Bronchial epithelial cell (primary cell): ENCODE measurements at regions not wholly inside any gene's neighbourhood (a gene's known extent, or its start where the extent isn't known, plus 50 kb on each side); places are given as distances from the start of the nearest gene placed in this dataset.
"Not testable (repeated sequence)": the region's sequence is repeated elsewhere in the genome, so short reads cannot be mapped to it uniquely, and the experiment has no call there.

Source experiments
- DNase-seq: peaks from one replicate; pipeline ENCODE4 v3.0.0-alpha.2; 2010; ENCODE audit warnings: low read depth
- FAIRE-seq: peaks from 2 replicates; lab custom pipeline; 2011; peaks lifted over from hg19 to GRCh38; lab: Jason Lieb, UNC
- H3K27me3 ChIP-seq: 2 replicates; pipeline ENCODE4 v1.5.1; 2011; ENCODE audit warnings: low read length; ENCODE audit not compliant: control insufficient read depth, insufficient read depth
- H3K36me3 ChIP-seq: 2 replicates; pipeline ENCODE4 v1.5.1; 2011; ENCODE audit warnings: low read length; ENCODE audit not compliant: control insufficient read depth, insufficient read depth
- H3K4me3 ChIP-seq: 2 replicates; pipeline ENCODE4 v1.5.1; 2011; ENCODE audit warnings: mild to moderate bottlenecking, low read depth, low read length, control low read depth
- TF ChIP-seq, protein P1 (sequence below): IDR thresholded peaks from 2 replicates; pipeline ENCODE4 v1.5.1; 2011; ENCODE audit warnings: mild to moderate bottlenecking, moderate library complexity, low read length, control low read depth, inconsistent platforms; ENCODE audit not compliant: insufficient read depth, severe bottlenecking

- FAIRE-seq (no peak), DNase-seq (peak; percentile 65)
- no peaks in the 10 kb centered on the region for H3K36me3 ChIP-seq
- H3K4me3 ChIP-seq = no peak overlapping the region
- no peaks in the 10 kb centered on the region for H3K27me3 ChIP-seq
- TF ChIP-seq, protein P1, sequence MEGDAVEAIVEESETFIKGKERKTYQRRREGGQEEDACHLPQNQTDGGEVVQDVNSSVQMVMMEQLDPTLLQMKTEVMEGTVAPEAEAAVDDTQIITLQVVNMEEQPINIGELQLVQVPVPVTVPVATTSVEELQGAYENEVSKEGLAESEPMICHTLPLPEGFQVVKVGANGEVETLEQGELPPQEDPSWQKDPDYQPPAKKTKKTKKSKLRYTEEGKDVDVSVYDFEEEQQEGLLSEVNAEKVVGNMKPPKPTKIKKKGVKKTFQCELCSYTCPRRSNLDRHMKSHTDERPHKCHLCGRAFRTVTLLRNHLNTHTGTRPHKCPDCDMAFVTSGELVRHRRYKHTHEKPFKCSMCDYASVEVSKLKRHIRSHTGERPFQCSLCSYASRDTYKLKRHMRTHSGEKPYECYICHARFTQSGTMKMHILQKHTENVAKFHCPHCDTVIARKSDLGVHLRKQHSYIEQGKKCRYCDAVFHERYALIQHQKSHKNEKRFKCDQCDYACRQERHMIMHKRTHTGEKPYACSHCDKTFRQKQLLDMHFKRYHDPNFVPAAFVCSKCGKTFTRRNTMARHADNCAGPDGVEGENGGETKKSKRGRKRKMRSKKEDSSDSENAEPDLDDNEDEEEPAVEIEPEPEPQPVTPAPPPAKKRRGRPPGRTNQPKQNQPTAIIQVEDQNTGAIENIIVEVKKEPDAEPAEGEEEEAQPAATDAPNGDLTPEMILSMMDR = no peak
Observed at GRCh38 chr1:98294127-98294526, 367.4 kb upstream of the SNX7 start.

DNA sequence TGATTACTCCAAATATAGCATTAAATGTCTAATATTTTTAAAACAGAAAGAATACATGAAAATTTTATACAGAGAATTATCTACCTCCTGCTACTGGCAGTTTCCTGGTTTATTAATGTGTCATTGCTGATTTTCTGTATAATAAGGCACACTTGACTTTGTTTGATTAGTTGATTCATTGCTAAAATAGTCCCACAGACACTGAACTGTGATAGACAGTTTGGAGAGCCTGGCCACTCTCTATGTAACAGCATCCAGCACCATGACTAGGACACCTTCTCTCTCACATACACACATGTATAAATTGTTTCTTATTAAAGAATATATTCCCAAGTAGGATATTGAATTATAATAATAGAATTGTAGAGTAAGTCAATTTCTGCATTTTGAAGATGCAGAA, 368.5 kb upstream of the SNX7 start:
- H3K4me3 ChIP-seq = no peak overlapping the region
- FAIRE-seq (no peak), DNase-seq (peak; percentile 88)
- no peaks in the 10 kb centered on the region for H3K36me3 ChIP-seq
- H3K27me3 ChIP-seq = no peaks in the 10 kb centered on the region
- TF ChIP-seq, protein P1 = no peak

DNA sequence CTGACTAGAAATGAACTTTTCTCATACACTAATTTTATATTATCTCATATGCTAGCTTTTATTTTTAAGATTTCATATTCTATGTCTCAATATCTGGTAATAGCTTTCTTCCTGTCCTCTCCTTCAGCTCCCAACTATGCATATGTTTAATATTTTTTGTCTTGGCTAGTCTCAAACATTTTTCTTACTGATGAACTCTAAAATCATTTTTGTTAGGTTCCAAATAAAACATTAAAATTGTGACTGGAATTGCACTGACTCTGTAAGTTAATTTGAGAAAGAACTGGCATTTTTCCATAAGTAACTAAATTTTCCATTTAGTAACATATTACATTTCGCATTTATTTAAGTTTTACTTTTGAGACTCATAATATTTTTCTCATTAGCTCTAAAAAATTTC, 368.5 kb upstream of the DPYD start:
- TF ChIP-seq, protein P1 = no peak
- DNase-seq = no peak
- no peak overlapping the region for H3K4me3 ChIP-seq
- H3K36me3 ChIP-seq = no peaks in the 10 kb centered on the region
- no peaks in the 10 kb centered on the region for H3K27me3 ChIP-seq
- FAIRE-seq = no peak

DNA sequence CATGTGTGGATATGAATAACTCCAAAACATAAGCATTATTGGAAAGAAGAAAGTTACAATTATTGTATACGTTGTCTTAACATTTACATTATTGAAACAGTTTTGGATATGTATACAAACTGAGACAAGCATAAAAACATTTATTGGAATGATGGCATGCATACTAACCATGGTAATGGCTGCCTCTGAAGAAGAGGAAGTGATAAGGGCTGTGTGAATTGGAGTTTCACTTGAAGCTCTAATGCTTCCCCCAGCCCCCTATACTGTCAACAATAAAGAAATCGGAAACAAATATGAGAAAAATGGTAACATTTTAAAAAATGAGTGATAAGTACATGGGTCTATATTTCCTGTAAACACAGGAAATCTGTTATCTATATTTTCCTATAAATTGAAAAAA, 367.7 kb upstream of the DPYD start:
- Histone ChIP-seq H3K36me3 (no peaks in the 10 kb centered on the region), H3K27me3 (no peaks in the 10 kb centered on the region), H3K4me3 (no peak overlapping the region)
- DNase-seq (no peak), FAIRE-seq (no peak)
- TF ChIP-seq, protein P1 = no peak

DNA sequence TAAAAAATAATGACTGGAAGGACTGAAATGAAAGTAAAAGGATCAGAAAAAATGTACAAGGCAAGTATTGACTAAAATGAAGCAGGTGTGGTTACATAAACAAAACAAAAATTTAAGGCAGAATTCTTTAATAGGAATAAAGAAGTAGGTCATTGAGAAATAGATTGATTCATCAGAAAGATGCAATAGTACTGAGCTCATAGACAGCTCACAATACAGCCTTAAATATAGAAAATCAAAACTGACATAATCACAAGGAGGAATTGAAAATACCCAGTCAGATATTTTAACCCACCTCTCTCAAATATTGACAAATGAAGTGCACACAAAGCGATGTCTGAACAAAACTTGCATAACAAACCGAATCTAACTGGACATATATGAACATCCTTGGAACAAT, 366.8 kb upstream of the DPYD start:
- H3K27me3 ChIP-seq = no peaks in the 10 kb centered on the region
- no peak overlapping the region for H3K4me3 ChIP-seq
- no peak for FAIRE-seq
- no peaks in the 10 kb centered on the region for H3K36me3 ChIP-seq
- TF ChIP-seq, protein P1 = no peak
- DNase-seq = peak; percentile 47

DNA sequence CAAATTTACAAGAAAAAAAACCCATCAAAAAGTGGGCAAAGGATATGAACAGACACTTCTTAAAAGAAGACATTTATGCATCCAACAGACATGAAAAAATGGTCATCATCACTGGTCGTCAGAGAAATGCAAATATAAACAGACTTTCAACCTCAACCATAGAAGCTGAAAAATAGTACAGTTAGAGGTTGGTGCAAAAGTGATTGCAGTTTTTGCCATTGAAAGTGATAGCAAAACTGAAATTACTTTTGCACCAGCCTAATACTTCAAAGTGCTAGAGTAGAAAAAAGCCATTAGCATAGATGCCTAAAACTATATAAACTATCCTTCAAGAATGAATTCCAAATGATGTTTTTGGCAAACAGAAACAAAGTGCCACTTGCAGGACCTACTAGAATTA, 365.8 kb upstream of the DPYD start:
- Histone ChIP-seq H3K36me3 (no peaks in the 10 kb centered on the region), H3K4me3 (no peak overlapping the region), H3K27me3 (no peaks in the 10 kb centered on the region)
- TF ChIP-seq, protein P1 = no peak
- no peak for DNase-seq
- FAIRE-seq = no peak

DNA sequence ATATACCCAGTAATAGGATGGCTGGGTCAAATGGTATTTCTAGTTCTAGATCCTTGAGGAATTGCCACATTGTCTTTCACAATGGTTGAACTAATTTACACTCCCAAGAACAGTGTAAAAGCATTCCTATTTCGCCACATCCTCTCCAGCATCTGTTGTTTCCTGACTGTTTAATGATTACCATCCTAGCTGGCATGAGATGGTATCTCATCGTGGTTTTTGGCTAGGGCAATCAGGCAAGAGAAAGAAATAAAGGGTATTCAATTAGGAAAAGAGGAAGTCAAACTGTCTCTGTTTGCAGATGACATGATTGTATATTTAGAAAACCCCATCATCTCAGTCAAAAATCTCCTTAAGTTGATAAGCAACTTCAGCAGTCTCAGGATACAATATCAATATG, 364.5 kb upstream of the DPYD start:
- H3K27me3 ChIP-seq, FAIRE-seq, H3K36me3 ChIP-seq, H3K4me3 ChIP-seq, DNase-seq: not testable (repeated sequence)
